ENCODE measurements at regions not wholly inside any gene's neighbourhood (a gene's known extent, or its start where the extent isn't known, plus 50 kb on each side); places are given as distances from the start of the nearest gene placed in this dataset.

DNA sequence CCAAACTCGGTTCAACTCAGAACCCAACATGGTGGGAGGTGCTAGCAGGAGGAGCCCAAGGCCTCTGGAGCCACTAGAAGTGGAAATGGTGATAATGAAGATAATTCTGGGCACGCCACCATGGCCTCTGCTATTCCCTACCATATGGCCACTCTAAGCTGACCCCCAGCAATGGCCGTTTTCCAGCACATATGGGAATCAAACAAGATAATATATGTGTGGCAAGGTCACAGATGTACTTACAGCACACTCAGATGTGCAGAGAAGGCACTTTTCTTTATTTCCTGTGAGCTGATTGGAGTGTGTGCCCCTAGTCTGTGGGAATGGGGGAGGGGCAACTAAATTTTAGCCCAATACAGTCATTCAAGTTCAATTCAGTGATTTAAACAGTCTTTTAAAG is 153.4 kb upstream of the LRFN2 start:
- no peak for DNase-seq

DNA sequence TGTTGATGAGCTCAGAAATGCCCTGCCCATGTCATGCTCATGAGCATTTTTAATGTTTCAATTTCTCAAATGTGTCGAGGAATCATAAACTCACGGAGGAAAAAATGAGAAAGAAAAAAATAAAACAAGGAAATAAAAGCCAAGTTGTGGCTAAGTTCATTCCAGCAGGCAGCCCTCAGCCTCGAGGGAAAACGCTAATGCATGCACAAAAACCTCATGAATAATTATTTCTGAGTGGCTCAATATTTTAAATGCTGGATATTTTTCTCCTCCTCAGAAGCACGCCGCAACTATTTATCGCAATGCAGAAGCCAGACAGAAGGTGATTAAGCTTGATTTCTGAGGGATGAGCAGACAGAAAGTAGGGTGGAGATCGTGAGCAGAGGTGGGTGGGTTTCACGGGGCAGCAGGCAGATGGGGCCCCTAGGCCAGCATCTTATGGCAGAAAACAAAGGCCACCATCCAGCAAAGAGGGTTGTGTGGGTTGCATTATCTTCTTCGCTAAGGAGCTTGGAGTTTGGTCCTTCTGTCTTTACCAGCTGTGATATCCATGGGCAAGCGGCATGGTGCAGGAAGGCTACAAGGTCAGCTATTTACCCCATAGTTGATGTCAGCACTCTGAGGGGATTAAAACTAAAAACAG is 151.5 kb upstream of the LRFN2 start:
- DNase-seq, result no peak

DNA sequence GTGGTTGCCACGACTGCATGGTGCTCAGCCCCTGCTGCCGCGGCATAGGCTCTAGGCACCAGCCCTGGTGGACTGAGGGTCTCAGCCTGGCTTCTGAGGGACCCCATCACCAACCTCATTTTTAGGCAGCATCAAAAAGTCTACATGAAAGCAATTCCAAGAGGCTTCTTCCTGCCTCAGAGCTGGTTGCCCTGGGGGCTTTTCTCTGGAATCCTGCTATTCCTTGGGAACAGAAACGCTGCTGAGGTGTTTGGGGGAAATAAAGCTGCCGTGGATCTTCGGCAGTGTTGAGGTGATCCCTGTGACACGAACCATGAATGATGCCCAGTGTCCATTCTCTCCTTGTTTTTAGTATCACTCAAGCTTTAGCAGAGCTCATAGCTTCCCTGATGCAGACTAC is 148.4 kb upstream of the LRFN2 start:
- no peak for DNase-seq

GRCh38 chr6:40735121-40735520 is 148.0 kb upstream of the LRFN2 start:
- no peak for DNase-seq

DNA sequence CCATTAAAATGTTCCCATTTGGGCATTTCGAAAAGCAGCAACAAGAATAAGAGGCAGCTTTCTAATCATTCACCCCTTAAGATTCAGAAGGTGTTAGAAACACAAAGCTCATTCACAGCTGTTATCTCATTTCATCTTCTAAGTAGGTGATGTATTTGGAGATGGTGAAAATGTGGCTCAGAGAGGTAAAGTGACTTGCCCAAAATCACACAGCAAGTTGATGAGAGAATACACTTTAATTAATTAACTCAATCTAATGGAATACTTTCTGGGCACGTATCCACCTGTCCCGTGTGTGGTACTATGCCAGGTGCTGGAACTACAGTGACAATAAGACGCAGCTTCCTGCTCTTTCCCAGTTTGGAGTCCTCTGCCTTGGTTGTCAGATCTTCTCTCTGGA is 147.4 kb upstream of the LRFN2 start:
- no peak for DNase-seq

DNA sequence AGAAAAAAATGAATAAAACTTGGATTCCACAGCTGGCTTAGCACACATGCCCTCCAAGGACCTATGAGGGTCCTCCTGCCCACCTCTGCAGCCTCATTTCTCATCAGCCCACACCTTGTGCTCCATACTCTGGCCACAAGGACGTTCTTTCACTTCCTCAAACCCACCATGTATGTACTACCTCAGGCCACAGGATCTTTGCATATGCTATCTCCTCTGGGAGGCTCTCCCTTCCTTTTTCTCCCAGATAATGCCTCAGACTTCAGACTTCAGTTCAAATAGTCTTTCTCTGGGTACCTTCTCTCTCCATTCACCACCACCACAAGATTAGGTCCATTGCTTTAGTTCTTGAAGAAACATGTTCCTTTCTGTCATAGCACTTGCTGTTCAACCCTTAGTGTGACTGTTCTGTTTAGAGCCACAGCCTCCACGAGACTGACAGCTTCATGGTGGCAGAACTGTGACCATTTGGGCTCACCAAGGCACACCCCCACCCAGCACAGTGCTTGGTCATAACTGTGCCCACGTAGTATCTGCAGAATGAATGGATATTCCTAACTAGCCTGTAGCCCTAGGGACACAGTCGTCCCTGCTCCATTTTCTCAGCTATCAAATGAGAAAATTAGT is 146.7 kb upstream of the LRFN2 start:
- DNase-seq, result no peak

- DNase-seq, result no peak
Observed at GRCh38 chr6:40733290-40733689, 146.1 kb upstream of the LRFN2 start.

GRCh38 chr6:40732878-40733277 is 145.7 kb upstream of the LRFN2 start:
- no peak for DNase-seq

DNA sequence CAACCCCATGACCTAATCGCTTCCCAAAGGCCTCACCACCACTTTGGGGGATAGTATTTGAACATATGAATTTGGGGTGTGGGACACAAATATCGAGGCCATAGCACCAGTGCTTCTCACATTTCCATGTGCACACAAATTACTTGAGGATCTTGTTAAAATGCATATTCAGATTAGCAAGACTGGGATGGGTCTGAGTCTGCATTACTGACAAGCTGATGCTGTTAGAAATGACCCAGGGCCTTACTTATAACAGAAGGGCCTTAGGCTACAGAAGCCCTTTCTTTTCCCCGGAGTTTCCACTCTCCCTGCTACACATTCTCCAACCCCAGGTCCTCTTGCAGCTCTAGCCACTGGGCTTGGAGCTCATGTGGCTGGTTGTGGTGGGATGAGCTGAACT is 141.5 kb upstream of the LRFN2 start:
- DNase-seq, result no peak

DNA sequence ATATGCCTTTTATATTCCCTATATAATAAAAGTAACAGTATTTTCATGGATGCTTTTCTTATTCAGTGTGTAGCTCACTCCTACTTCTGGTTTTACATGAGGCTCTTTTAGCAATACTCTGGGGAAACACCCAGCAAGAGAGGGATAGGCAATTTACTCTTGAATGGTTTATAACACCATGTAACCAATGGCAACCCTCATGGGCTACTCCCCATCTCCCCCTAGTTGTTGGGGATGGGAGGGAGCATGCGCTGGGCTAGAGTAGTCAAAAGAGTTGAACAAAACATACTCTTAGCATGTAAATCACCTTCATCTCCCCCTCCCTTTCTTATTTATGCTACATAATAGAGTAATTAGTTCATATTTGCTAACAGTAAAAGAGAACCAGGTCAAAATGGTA is 140.1 kb upstream of the LRFN2 start:
- no peak for DNase-seq

DNA sequence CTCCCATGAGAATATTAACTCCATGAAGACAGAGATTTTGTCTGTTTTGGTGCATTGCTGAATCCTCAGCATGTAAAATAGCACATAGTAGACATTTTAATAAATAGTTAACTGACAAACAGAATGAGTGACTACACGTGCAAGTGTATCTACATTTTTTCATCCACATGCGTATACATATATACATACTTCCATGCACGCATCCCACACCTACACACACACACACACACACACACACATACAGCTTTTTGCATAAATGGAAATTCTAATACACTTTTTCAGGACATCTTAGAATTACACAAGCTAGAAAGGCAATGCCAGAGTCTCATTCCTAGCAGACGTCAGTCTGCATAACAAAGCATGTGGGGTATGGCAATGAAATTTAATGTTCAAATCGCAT is 139.7 kb upstream of the LRFN2 start:
- no peak for DNase-seq

GRCh38 chr6:40725390-40725789 is 138.2 kb upstream of the LRFN2 start:
- DNase-seq, result no peak

DNA sequence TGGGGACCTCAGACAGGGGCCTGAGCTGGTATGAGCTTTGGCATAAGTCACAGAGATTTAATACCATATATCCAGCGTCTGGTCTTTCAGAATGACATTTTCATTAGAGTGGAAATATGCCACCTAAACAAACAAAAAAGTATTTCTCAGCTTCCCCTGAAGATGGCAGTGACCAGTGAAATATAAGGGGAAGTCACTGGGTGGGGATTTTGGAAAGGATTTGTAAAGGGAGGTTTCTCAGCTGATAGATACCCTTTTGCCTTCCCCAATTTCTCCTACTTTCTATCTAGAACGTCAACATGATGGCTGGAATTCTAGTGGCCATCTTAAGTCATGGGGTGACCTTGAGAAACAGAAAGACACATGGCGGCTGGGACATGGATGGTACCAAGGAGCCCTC is 137.7 kb upstream of the LRFN2 start:
- DNase-seq, result no peak

DNA sequence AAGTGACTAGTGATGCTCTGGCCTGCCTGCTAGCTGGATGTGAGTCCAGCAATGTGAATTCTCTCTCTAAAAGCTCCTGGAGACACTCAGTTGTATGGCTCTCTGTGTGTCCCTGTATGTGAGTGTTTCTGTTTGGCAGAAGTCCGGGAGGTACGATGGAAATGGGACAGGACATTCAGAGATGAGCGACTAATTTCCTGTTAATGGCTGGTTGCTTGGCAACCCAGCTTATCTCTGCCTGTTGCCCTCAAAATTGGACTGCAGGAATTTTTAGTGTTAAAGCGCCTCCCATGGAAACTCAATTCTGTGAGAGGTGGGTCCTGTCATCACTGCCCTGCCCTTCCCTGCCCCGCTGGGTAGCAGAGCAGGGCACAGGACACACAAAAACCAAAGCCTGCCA is 136.8 kb upstream of the LRFN2 start:
- no peak for DNase-seq

GRCh38 chr6:40722553-40723258 is 135.5 kb upstream of the LRFN2 start:
- no peak for DNase-seq

DNA sequence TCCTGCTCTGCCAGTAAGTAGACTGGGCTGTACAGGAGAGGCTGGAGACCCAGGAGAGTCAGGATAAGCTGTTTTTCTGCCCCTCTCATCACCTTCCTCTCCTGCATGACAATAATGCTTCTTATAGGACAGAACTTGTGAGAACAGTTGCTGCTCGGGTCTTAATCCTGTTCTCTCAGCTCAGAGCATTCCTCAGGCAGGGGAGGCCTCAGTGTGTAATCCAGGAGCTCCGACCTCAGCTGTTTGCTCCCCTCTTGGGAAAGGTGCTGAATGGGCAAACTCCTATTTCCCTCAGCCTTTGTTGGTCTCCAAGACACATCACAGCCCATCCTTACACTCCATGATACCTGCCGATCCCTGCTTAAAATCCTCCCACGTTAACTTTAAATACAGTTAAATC is 134.9 kb upstream of the LRFN2 start:
- no peak for DNase-seq

- no peak for DNase-seq
Observed at GRCh38 chr6:40721271-40721952, 134.2 kb upstream of the LRFN2 start.

DNA sequence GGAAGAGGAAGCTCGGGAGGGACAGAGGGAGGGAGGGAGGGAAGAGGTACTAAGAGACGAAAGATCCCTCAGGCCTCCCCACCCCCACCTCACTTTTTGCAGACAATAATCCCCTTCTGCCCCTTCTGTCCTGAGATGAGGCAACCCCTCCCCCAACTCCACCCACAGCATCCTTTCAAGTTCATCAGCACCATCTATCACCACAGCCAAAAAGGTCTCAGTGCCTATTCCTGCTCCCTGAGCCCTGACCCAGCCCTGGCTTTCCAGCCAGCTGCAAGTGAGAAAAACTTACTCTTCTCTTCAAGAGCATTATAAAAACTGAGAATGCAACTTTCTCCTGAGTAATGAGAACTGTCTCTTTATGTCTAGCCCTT is 133.2 kb upstream of the LRFN2 start:
- DNase-seq, result no peak

DNA sequence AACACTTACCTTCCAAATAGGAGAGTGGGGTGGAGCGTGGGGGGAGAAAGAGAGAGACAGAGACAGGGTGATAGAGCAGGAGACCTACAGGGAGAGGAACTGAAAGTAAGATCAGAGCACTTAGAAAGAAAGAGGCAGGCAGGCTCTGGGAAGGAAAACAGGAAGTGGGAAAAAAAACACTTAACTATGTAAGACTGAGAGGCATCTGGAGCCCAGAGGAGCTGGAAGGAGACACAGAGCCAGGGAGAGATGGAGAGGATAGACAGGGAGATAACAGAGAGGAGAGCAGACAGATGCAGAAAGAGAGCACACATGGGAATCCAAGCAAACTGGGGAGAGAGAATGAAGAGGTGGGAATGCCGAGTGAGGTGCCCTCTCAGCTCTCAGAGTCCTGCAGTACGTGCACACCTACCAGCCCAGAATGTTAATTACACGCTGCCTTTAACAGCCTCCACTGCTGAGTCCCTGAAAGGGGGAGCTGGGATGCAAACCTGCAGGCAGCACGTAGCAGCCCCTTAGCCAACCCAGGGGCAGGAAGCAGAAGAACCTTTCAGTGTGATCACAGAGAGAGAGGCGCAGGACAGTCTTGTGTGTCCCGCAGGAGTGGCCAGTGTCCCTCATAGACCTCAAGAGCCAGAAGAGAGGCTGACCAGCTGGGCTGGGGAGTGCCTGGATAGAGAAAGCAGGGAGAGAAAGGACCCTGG is 132.7 kb upstream of the LRFN2 start:
- no peak for DNase-seq

DNA sequence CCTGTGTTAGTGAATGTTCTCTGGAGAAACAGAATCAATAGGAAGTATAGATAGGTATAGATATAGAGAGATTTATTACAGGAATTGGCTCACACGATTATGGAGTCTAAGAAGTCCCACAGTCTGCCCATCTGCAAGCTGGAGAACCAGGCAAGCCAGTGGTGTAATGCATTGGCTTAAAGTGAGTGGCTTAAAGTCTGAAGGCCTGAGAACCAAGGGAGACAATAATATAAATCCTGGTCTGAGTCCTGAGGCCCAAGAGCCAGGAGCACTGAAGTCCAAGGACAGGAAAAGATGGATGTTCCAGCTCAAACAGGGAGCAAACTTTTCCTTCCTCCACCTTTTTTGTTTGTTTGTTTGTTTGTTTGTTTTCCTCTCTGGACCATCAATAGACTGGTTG is 131.2 kb upstream of the LRFN2 start:
- no peak for DNase-seq

GRCh38 chr6:40717411-40718057 is 130.4 kb upstream of the LRFN2 start:
- DNase-seq, result no peak

DNA sequence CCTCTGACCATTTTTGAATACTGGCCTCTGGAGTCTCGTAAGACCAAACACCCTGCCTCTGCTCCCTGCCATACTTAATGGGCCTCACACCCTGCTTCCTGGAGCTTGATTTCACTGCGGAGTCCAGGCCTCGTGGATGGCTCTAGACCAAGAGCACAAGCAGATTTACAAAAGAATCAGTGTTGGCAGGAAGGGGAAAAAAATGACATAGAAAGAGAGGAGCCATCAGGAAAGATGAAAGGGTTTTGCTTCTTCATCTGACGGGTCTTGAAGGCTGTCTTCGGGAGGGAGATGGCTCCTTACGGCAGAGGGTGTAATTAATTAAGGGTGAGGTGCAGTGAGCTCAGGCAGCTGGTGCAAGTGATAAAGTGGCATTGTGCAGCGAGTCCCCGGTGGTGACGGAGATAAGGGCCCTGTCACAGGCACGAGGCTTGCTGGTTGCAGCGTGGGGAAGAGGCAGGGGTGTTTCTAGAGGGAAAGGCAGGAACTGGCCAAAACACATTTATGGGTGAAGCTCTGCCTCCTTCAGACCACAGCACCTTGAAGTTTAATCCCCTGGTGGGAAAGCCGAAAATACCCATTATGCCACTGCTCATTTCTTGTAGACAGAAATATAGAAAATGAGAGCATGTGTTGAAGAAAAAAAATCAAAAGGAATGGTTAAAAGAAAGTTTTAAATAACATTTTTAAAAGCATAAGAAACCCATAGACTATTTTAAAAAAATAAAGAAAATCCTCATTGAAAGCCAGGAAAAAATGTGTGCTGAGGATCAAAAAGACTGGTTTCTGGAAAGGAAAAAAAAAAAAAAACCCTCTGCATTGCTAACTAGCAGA is 128.6 kb upstream of the LRFN2 start:
- DNase-seq, result no peak
